Ishikawa (cell line): ENCODE measurements at regions not wholly inside any gene's neighbourhood (a gene's known extent, or its start where the extent isn't known, plus 50 kb on each side); places are given as distances from the start of the nearest gene placed in this dataset.

ENCODE experiments used
- EGR1 ChIP-seq: IDR thresholded peaks from 2 replicates; pipeline ENCODE4 v1.6.1; 2012
- EP300 ChIP-seq: IDR thresholded peaks from 2 replicates; pipeline ENCODE4 v1.6.1; 2012; ENCODE audit warnings: borderline replicate concordance
- FOXM1 ChIP-seq: IDR thresholded peaks from 2 replicates; pipeline ENCODE4 v1.6.1; 2012; ENCODE audit warnings: low read depth, borderline replicate concordance
- NFIC ChIP-seq: IDR thresholded peaks from 2 replicates; pipeline ENCODE4 v1.6.1; 2012
- RAD21 ChIP-seq: IDR thresholded peaks from 2 replicates; pipeline ENCODE4 v1.6.1; 2012; ENCODE audit warnings: low read depth
- TAF1 ChIP-seq: IDR thresholded peaks from 2 replicates; pipeline ENCODE4 v1.6.1; 2012; ENCODE audit warnings: low read depth, mild to moderate bottlenecking
- TCF12 ChIP-seq: IDR thresholded peaks from 2 replicates; pipeline ENCODE4 v1.6.1; 2012; ENCODE audit warnings: low read depth
- TEAD4 ChIP-seq: IDR thresholded peaks from 2 replicates; pipeline ENCODE4 v1.6.1; 2012
- YY1 ChIP-seq: IDR thresholded peaks from 2 replicates; pipeline ENCODE4 v1.6.1; 2012; ENCODE audit warnings: low read depth
- TF ChIP-seq, protein P1 (sequence below): IDR thresholded peaks from 2 replicates; pipeline ENCODE4 v1.6.1; 2012; ENCODE audit warnings: low read depth, mild to moderate bottlenecking

DNA sequence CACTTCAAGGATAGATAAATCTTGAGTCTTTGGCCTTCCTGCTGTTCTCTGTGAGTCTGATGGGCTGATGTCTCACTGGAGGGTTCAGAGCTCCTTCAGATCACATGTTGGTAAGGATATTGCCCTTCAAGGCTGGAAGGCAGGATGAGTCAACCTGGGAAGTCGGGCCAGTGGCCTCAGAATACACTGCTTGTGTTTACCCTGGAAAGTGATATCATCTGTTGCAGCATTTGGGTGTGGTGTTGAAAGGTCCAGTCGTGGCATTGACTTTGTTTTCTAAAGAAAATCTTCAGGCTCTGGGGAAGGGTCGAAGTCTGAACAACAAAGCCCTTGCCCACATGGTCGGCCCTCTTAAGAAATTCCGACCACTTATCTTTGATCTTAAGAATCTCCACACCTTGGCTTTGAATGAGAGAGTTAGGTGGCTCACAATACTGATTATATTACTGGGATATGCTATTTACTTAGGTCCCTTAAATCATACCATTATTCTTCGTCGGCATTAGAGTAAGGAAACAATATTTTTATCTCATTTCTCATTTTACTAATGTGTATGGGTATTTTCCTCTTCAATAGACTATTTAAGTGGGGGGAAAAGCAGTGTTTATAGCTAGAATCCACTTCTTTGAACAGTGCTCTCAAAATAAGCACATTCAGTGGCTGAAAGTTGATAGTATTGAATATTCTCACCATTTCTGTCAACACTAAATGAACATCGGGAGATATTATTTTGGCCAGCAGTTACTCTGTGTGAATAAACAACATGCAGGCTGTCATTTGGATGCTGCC, 303.9 kb upstream of the RASGRP1 start:
- no peak for TF ChIP-seq EP300
- TF ChIP-seq, protein P1, sequence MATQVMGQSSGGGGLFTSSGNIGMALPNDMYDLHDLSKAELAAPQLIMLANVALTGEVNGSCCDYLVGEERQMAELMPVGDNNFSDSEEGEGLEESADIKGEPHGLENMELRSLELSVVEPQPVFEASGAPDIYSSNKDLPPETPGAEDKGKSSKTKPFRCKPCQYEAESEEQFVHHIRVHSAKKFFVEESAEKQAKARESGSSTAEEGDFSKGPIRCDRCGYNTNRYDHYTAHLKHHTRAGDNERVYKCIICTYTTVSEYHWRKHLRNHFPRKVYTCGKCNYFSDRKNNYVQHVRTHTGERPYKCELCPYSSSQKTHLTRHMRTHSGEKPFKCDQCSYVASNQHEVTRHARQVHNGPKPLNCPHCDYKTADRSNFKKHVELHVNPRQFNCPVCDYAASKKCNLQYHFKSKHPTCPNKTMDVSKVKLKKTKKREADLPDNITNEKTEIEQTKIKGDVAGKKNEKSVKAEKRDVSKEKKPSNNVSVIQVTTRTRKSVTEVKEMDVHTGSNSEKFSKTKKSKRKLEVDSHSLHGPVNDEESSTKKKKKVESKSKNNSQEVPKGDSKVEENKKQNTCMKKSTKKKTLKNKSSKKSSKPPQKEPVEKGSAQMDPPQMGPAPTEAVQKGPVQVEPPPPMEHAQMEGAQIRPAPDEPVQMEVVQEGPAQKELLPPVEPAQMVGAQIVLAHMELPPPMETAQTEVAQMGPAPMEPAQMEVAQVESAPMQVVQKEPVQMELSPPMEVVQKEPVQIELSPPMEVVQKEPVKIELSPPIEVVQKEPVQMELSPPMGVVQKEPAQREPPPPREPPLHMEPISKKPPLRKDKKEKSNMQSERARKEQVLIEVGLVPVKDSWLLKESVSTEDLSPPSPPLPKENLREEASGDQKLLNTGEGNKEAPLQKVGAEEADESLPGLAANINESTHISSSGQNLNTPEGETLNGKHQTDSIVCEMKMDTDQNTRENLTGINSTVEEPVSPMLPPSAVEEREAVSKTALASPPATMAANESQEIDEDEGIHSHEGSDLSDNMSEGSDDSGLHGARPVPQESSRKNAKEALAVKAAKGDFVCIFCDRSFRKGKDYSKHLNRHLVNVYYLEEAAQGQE, result no peak
- TF ChIP-seq YY1, result no peak
- no peak for TF ChIP-seq TCF12
- no peak for TF ChIP-seq FOXM1
- TF ChIP-seq EGR1, result no peak
- no peak for TF ChIP-seq TAF1
- no peak for TF ChIP-seq RAD21
- no peak for TF ChIP-seq NFIC
- TF ChIP-seq TEAD4, result no peak
